K562 (cell line): ENCODE measurements at regions not wholly inside any gene's neighbourhood (a gene's known extent, or its start where the extent isn't known, plus 50 kb on each side); places are given as distances from the start of the nearest gene placed in this dataset.

ENCODE experiments used
- ATAC-seq: fragments of 200-7000 bp; cut with Tn5 transposase; 3 replicates; pipeline ENCODE4 v1.9.1; 2020; ENCODE audit warnings: moderate library complexity
- BruUV-seq: library from RNA; stranded (reverse); fragments of 400-500 nt; replicated peaks from 2 replicates; lab custom pipeline; 2021; lab: Mats Ljungman, UMichigan
- CTCF ChIA-PET: fragments of 300-600 bp; formaldehyde crosslinking; extraction: SDS; loops from one replicate; lab custom pipeline; 2021; ENCODE audit warnings: low intra/inter-chr PET ratio; lab: Yijun Ruan, JAX
- POLR2A ChIA-PET: fragments of 300-600, 350-650 bp; sonication (Branson Sonifier 250); formaldehyde crosslinking; extraction: SDS; loops from one replicate; lab custom pipeline; 2021; ENCODE audit warnings: antibody characterized with exemption, inconsistent platforms; lab: Yijun Ruan, JAX
- DNase-seq, 4 experiments: peaks; one replicate each; pipeline versions ENCODE4 v3.0.0 to v3.0.0-alpha.2; 2011 to 2018; ENCODE audit warnings: low spot score in 3 of 4, mixed read lengths in 3 of 4; ENCODE audit errors: extremely low read depth in 1 of 4
- FAIRE-seq: peaks from 2 replicates; lab custom pipeline; 2011; peaks lifted over from hg19 to GRCh38; lab: Jason Lieb, UNC
- H2AFZ ChIP-seq: 2 replicates; pipeline ENCODE4 v1.6.0; 2011; ENCODE audit warnings: low read depth, low read length, control low read depth, inconsistent platforms
- H3K27ac ChIP-seq: fragments of 200-600 bp; 3 replicates; pipeline ENCODE4 v1.8.0; 2011; ENCODE audit warnings: low read depth, mild to moderate bottlenecking, control low read depth, inconsistent platforms, low read length, moderate library complexity, mixed read lengths; ENCODE audit errors: extremely low read depth
- H3K27me3 ChIP-seq, 2 experiments: fragments of 300-600 bp in 1 of 2; 2 replicates in 1 of 2; 3 replicates in 1 of 2; pipeline versions ENCODE4 v1.6.0 to v1.8.0; 2011; ENCODE audit warnings: inconsistent platforms in 2 of 2, low read length in 2 of 2, mild to moderate bottlenecking in 1 of 2, mixed read lengths in 1 of 2, moderate library complexity in 1 of 2; ENCODE audit not compliant: control insufficient read depth in 2 of 2, insufficient read depth in 2 of 2
- H3K36me3 ChIP-seq: fragments of 300-600 bp; 3 replicates; pipeline ENCODE4 v1.8.0; 2011; ENCODE audit warnings: mild to moderate bottlenecking, low read length, inconsistent platforms; ENCODE audit not compliant: control insufficient read depth, insufficient read depth
- H3K4me1 ChIP-seq, 2 experiments: fragments of 200-600 bp in 1 of 2; replicated peaks in 1 of 2; 2 replicates in 1 of 2; 3 replicates in 1 of 2; pipeline versions ENCODE4 v1.5.1 to v1.8.0; 2011; ENCODE audit warnings: inconsistent platforms in 2 of 2, low read length in 2 of 2, mild to moderate bottlenecking in 1 of 2, mixed read lengths in 1 of 2, moderate library complexity in 1 of 2; ENCODE audit not compliant: control insufficient read depth in 2 of 2, insufficient read depth in 2 of 2
- H3K4me2 ChIP-seq: 2 replicates; pipeline ENCODE4 v1.6.1; 2011; ENCODE audit warnings: low read length, control low read depth, inconsistent platforms, mixed read lengths; ENCODE audit not compliant: insufficient read depth
- H3K4me3 ChIP-seq: fragments of 200-600 bp; sonication (generic), shearing (Covaris generic); 2 replicates; pipeline ENCODE4 v1.5.1; 2016; ENCODE audit warnings: control low read depth, inconsistent platforms
- H3K79me2 ChIP-seq: fragments of 200-600 bp; 3 replicates; pipeline ENCODE4 v1.8.0; 2011; ENCODE audit warnings: low read length, inconsistent platforms; ENCODE audit not compliant: control insufficient read depth, insufficient read depth
- H3K9ac ChIP-seq, 2 experiments: 2 replicates each; pipeline versions ENCODE4 v1.6.0 to v1.6.1; 2011; ENCODE audit warnings: low read depth in 2 of 2, low read length in 2 of 2, control low read depth in 1 of 2, inconsistent platforms in 1 of 2, mild to moderate bottlenecking in 1 of 2, mixed read lengths in 1 of 2; ENCODE audit not compliant: insufficient read depth in 1 of 2
- H3K9me1 ChIP-seq: one replicate; pipeline ENCODE4 v1.6.0; 2011; ENCODE audit warnings: inconsistent platforms, mild to moderate bottlenecking, low read length, moderate library complexity; ENCODE audit not compliant: control insufficient read depth, insufficient read depth
- H3K9me3 ChIP-seq: replicated peaks from 2 replicates; pipeline ENCODE4 v1.5.1; 2011; ENCODE audit warnings: low read depth, low read length, inconsistent platforms; ENCODE audit not compliant: control insufficient read depth, insufficient read depth
- H4K20me1 ChIP-seq: replicated peaks from 2 replicates; pipeline ENCODE4 v1.6.1; 2011; ENCODE audit warnings: low read length, inconsistent platforms, mixed read lengths; ENCODE audit not compliant: control insufficient read depth, insufficient read depth
- AFF1 ChIP-seq, 2 experiments: fragments of 450-650 bp; IDR thresholded peaks; 2 replicates each; pipeline ENCODE4 v1.6.1; 2018; ENCODE audit warnings: mild to moderate bottlenecking in 2 of 2, low read depth in 1 of 2; ENCODE audit not compliant: partially characterized antibody in 2 of 2
- BRF2 ChIP-seq: IDR thresholded peaks from 3 replicates; pipeline ENCODE4 v1.6.1; 2011; ENCODE audit warnings: borderline replicate concordance, mild to moderate bottlenecking; ENCODE audit not compliant: insufficient read length, insufficient read depth
- CREB3 ChIP-seq: fragments of 450-650 bp; conservative IDR thresholded peaks from 2 replicates; pipeline ENCODE4 v1.6.1; 2016; ENCODE audit warnings: missing genetic modification characterization, low read depth, mild to moderate bottlenecking, missing compliant biosample characterization, moderate library complexity
- DEAF1 ChIP-seq: fragments of 450-650 bp; formaldehyde crosslinking; IDR thresholded peaks from 2 replicates; pipeline ENCODE4 v1.4.0; 2020; ENCODE audit warnings: mild to moderate bottlenecking, moderate library complexity
- HDGF ChIP-seq: fragments of 450-650 bp; IDR thresholded peaks from 2 replicates; pipeline ENCODE4 v1.6.1; 2016
- KAT7 ChIP-seq: sonication (generic); formaldehyde crosslinking; IDR thresholded peaks from 2 replicates; pipeline ENCODE4 v1.8.0; 2022; ENCODE audit warnings: missing genetic modification reagents, mild to moderate bottlenecking, borderline replicate concordance
- NELFE ChIP-seq: IDR thresholded peaks from 2 replicates; pipeline ENCODE4 v1.6.1; 2011; ENCODE audit warnings: mild to moderate bottlenecking; ENCODE audit not compliant: insufficient read depth, insufficient read length
- ZNF431 ChIP-seq: sonication (generic); formaldehyde crosslinking; IDR thresholded peaks from 2 replicates; pipeline ENCODE4 v1.8.0; 2022; ENCODE audit warnings: mild to moderate bottlenecking, missing genetic modification reagents
- in situ Hi-C: fragments of 300-500 bp; cut with MboI; formaldehyde crosslinking; loops from 4 replicates; pipeline ENCODE4 v1.15.0; 2018; ENCODE audit warnings: inconsistent platforms, mixed read lengths
- intact Hi-C: fragments of 100-400 bp; cut with micrococcal nuclease; formaldehyde crosslinking; loops from 2 replicates; pipeline ENCODE4 v1.14.2; 2022
- TF ChIP-seq, protein P1 (sequence below): fragments of 200-800 bp; sonication (Bioruptor generic); IDR thresholded peaks from 2 replicates; pipeline ENCODE4 v1.6.1; 2016; ENCODE audit warnings: missing genetic modification characterization, missing compliant biosample characterization

DNA sequence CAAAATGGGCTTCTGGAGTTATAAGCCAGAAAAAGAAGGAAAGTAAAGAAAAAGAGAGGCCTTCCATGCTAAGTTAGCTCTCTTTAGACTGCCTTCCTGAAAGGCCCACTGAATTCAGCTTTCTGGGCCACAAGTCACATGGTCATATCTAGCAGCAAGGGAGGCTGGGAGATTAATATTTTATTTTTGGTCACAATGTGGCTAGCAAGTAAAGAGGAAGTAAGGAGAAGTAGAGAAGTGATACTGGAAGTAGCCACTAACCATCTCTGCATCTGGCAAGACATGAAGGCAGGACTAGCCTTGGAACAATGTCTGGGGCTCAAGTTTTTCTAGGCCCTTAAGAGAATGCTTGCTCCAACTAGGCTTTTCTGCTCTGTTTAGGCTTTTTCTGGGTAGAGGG is 81.8 kb upstream of the UBE2E1 start:
- Histone ChIP-seq H3K4me3 (no peak overlapping the region), H3K4me1 (no peaks in the 10 kb centered on the region), H3K9me3 (no peaks in the 10 kb centered on the region), H3K9me1 (no peaks in the 10 kb centered on the region), H4K20me1 (no peaks in the 10 kb centered on the region), H3K9ac (no peak overlapping the region), H3K4me2 (no peak overlapping the region), H3K79me2 (no peaks in the 10 kb centered on the region), H3K27ac (no peak overlapping the region), H3K36me3 (no peaks in the 10 kb centered on the region), H2AFZ (no peak overlapping the region), H3K27me3 (no peaks in the 10 kb centered on the region; a peak in 1 of 5 replicates)
- DNase-seq (no peak), FAIRE-seq (peak; percentile 6), ATAC-seq (no peak)
- no TSS peak for BruUV-seq
- in situ Hi-C loops: no loop called here
- intact Hi-C loops: no loop called here
- ChIA-PET CTCF (no interaction called here), POLR2A (no interaction called here)
- TF ChIP-seq, protein P1, sequence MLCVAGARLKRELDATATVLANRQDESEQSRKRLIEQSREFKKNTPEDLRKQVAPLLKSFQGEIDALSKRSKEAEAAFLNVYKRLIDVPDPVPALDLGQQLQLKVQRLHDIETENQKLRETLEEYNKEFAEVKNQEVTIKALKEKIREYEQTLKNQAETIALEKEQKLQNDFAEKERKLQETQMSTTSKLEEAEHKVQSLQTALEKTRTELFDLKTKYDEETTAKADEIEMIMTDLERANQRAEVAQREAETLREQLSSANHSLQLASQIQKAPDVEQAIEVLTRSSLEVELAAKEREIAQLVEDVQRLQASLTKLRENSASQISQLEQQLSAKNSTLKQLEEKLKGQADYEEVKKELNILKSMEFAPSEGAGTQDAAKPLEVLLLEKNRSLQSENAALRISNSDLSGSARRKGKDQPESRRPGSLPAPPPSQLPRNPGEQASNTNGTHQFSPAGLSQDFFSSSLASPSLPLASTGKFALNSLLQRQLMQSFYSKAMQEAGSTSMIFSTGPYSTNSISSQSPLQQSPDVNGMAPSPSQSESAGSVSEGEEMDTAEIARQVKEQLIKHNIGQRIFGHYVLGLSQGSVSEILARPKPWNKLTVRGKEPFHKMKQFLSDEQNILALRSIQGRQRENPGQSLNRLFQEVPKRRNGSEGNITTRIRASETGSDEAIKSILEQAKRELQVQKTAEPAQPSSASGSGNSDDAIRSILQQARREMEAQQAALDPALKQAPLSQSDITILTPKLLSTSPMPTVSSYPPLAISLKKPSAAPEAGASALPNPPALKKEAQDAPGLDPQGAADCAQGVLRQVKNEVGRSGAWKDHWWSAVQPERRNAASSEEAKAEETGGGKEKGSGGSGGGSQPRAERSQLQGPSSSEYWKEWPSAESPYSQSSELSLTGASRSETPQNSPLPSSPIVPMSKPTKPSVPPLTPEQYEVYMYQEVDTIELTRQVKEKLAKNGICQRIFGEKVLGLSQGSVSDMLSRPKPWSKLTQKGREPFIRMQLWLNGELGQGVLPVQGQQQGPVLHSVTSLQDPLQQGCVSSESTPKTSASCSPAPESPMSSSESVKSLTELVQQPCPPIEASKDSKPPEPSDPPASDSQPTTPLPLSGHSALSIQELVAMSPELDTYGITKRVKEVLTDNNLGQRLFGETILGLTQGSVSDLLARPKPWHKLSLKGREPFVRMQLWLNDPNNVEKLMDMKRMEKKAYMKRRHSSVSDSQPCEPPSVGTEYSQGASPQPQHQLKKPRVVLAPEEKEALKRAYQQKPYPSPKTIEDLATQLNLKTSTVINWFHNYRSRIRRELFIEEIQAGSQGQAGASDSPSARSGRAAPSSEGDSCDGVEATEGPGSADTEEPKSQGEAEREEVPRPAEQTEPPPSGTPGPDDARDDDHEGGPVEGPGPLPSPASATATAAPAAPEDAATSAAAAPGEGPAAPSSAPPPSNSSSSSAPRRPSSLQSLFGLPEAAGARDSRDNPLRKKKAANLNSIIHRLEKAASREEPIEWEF (CRISPR knock-in tag): no peak
- TF ChIP-seq HDGF (no peak), BRF2 (no peak), CREB3 (no peak), KAT7 (CRISPR knock-in tag) (no peak), DEAF1 (CRISPR knock-in tag) (no peak), NELFE (no peak), ZNF431 (CRISPR knock-in tag) (no peak), AFF1 (IDR thresholded peaks at IDR 0.05; ENCODE audit: low read depth in 1 of 2, partially characterized antibody in 2 of 2) (no peak)
